Inferior parietal cortex (tissue), 1 donor: ENCODE measurements at regions not wholly inside any gene's neighbourhood (a gene's known extent, or its start where the extent isn't known, plus 50 kb on each side); places are given as distances from the start of the nearest gene placed in this dataset.
"Not testable (repeated sequence)": the region's sequence is repeated elsewhere in the genome, so short reads cannot be mapped to it uniquely, and the experiment has no call there.

Source experiments
- DNase-seq: peaks from one replicate; pipeline ENCODE4 v3.0.0-alpha.2; 2016; ENCODE audit errors: extremely low spot score

- peak; percentile 35 for DNase-seq
Measured at GRCh38 chr6:121020656-121021055, 313.6 kb downstream of the TBC1D32 start.

GRCh38 chr6:121008553-121008952 is 325.7 kb downstream of the TBC1D32 start:
- no peak for DNase-seq

- DNase-seq: no peak
Measured at GRCh38 chr6:121006024-121006423, 328.3 kb downstream of the TBC1D32 start.

- DNase-seq: no peak
Measured at GRCh38 chr6:121000381-121000780, 333.9 kb downstream of the TBC1D32 start.

GRCh38 chr6:120996340-120996739 is 337.9 kb downstream of the TBC1D32 start:
- no peak for DNase-seq

GRCh38 chr6:120994573-120994967 is 339.7 kb downstream of the TBC1D32 start:
- DNase-seq: no peak

GRCh38 chr6:120993929-120994572 is 340.2 kb downstream of the TBC1D32 start:
- no peak for DNase-seq

- no peak for DNase-seq
Measured at GRCh38 chr6:120992257-120992656, 342.0 kb downstream of the TBC1D32 start.

GRCh38 chr6:120990866-120991265 is 343.4 kb downstream of the TBC1D32 start:
- DNase-seq: no peak

- DNase-seq: no peak
Measured at GRCh38 chr6:120981835-120982234, 352.4 kb downstream of the TBC1D32 start.

GRCh38 chr6:120966321-120966720 is 368.0 kb downstream of the TBC1D32 start:
- DNase-seq: no peak

- no peak for DNase-seq
Measured at GRCh38 chr6:120965814-120966213, 368.5 kb downstream of the TBC1D32 start.

- DNase-seq: no peak
Measured at GRCh38 chr6:120960761-120961160, 373.5 kb downstream of the TBC1D32 start.

- DNase-seq: no peak
Measured at GRCh38 chr6:120954111-120954510, 380.2 kb downstream of the TBC1D32 start.

GRCh38 chr6:120951258-120951657 is 383.0 kb downstream of the TBC1D32 start:
- DNase-seq: no peak

- DNase-seq: no peak
Measured at GRCh38 chr6:120947111-120947510, 387.2 kb downstream of the TBC1D32 start.

- no peak for DNase-seq
Measured at GRCh38 chr6:120945905-120946594, 388.2 kb downstream of the TBC1D32 start.

- DNase-seq: no peak
Measured at GRCh38 chr6:120938876-120939472, 395.3 kb downstream of the TBC1D32 start.

GRCh38 chr6:120938164-120938875 is 396.0 kb downstream of the TBC1D32 start:
- DNase-seq: no peak

GRCh38 chr6:120935908-120936307 is 398.4 kb downstream of the TBC1D32 start:
- no peak for DNase-seq

GRCh38 chr6:120935016-120935415 is 399.3 kb downstream of the TBC1D32 start:
- DNase-seq: no peak

GRCh38 chr6:120931520-120932180 is 402.6 kb downstream of the TBC1D32 start:
- DNase-seq: not testable (repeated sequence)
